ENCODE measurements at regions not wholly inside any gene's neighbourhood (a gene's known extent, or its start where the extent isn't known, plus 50 kb on each side); places are given as distances from the start of the nearest gene placed in this dataset.

DNA sequence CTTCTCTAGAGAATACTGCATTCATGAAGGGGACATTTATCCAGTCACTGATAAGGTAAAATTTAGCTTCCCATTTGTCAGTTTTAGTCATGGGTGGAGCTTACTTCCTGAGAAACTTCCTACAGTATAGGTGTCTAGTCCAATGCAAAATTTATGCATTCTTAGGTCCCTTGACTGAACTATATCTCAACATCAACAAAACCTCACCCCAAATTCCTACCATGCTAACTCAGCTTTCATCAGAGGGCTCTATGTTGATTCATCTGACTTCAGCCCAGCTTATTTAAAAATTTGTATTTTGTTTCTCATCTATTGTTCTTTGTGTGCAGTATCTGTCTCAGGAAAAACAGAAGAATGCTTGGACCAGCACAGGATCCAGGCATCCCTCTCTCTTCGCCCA, 296.4 kb upstream of the ACVR2A start:
- DNase-seq, result no peak

DNA sequence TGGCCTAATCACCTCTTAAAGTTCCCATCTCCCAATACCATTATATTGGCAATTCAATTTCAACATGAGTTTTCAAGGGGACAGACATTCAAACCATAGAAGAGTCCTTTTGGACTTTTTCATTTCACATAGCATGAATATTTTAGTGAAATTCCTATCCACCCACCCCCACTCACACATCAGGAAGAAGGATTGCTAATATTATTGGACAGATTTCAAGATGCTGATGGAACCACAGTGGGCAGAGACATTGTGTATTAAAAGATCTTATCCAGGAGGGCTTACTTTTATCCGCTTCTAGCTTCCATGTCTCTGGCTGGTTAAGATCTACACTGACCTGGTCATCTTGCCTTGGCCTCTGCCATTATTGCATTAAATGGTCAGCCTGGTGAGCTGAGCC, 297.4 kb upstream of the ACVR2A start:
- no peak for DNase-seq

DNA sequence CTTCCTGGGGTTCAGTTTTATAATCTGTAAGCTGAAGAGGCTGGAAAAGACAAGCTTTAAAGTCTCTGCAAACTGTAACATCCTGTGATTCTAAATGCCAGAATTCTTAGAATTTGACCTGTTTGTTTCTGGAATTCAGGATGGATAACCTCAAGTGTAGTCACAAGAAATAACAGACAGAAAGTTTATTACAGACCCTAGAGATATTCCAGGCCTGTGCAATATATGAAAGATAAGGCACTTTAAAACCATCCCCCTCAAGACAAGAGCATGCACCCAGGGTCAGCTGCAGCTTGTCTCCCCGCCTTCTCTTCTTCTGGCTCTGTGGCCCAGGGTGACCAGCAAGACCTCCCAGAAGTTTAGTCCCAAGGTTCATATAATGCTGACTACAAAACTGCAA, 298.7 kb upstream of the ACVR2A start:
- DNase-seq, result no peak

DNA sequence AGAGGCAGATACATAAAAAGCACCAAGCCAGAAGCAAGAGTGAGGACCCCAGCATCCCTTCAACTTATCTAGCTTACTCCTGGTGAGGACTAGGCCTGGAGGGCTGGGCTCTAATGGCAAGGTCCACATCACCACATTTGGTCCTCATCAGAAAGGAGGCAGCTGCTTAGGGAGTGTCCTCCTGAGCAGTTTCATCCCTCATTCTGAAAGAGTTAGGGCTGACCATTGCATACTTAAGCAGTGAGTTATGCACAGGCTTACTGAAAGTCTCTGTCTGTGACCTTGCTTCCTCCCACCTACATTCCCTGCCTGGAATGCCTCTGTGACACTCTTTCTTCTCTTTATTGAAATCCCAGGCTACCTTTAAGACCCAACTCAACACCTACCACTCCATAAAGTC, 301.8 kb upstream of the ACVR2A start:
- DNase-seq, result no peak

DNA sequence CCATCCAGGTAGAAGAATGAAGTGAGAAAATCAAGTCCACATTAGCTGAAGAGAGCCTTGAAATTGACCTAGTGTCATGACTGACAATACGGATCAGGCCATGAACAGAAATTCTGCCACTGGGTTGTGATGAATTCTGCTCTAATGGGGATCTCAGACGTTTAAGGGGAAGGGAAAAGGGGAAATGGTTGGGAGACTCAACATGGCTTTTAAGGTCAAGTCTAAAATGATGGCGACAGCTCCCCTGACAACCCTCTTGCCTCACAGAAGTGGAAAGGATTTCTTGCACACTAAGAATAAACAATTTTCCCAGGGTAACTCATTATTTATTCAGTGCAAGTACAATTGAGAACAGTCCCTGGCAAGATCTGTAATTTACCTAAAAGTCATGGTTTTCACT, 302.5 kb upstream of the ACVR2A start:
- no peak for DNase-seq

DNA sequence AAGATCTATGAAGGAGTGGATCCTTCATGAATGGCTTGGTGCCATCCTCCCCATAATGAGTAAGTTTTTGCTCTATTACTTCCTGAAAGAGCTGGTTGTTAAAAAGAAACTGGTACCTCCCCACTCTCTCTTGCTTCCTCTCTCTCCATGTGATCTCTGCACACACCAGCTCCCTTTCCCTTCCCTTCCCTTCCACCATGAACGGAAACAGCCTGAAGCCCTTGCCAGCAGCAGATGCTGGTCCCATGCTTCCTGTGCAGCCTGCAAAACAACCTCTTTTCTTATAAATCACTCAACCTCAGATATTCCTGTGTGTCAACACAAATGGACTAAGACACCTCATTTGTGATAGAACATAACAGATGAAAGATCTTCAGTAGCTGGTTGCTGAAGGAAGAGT, 303.5 kb upstream of the ACVR2A start:
- no peak for DNase-seq

DNA sequence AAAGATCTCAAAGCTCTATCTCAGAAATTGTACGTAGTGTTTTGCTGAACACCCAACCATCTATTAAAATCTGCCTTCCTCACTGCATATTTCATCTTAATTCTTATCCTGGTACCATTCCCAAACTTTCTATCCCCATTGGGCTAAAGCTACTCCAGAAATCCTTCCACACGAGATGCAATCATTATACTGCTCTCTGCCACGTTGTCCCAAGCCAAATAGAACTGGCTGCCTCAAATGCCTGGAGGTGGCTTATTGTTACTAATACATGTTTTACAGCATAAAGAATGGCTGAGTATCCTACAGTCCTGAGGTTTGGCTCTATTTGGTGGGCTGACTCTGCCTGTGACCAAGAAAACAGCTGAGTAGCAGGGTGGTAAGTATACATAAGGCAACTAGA, 306.0 kb upstream of the ACVR2A start:
- DNase-seq, result no peak

DNA sequence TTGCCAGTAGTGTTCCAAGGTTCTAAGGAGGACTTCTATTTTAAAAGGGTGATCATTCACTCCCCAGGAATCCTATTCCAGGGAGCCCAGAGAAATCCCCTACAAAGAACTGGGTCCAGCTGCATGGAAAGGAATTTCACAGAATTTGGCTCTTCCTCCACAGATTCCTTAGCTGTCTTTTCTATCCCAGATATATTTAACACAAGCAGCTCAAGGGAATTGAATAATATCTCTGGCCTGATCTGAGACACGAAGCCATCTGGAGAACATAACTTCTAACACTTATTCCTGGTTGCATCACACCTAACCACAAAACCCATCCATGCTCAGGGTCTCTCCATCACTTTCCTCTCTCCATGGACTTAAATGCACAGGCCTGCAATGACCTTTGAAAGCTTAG, 306.7 kb upstream of the ACVR2A start:
- no peak for DNase-seq

DNA sequence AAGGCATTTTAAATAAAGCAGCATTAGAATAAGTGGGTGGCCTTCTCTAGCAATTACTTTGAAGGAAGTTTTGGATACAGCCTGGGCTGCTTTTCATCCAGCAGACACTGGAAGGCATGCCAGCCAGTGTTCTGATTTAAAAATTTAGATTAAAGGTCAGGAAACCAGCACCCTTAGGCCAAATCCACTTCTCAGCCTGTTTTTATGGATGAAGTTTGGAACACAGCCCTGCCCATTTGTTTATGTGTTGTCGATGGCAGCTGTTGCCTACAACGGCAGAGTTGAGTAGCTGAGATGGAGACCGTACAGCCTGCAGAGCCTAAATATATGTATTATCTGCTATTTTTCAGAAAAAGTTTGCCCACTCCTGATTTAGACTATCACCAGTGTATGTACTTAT, 313.6 kb upstream of the ACVR2A start:
- no peak for DNase-seq

DNA sequence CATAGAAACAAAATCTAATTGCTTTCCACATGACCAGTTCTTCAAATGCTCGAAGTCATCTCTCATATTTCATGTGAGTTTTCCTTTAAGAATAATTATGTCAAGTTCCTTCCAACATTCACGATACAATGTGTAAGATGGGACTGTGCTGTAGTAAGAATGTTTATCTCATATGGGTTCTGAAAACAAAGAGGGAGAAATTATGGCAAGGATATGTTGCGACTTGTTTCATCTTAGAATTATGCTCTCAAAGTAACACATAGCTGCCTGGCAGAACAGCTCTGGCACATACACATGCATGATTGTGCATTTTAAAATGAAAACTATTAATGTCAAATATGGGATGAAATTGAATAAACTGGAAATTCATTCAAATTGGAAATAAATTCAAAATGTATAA, 314.8 kb upstream of the ACVR2A start:
- DNase-seq, result no peak

DNA sequence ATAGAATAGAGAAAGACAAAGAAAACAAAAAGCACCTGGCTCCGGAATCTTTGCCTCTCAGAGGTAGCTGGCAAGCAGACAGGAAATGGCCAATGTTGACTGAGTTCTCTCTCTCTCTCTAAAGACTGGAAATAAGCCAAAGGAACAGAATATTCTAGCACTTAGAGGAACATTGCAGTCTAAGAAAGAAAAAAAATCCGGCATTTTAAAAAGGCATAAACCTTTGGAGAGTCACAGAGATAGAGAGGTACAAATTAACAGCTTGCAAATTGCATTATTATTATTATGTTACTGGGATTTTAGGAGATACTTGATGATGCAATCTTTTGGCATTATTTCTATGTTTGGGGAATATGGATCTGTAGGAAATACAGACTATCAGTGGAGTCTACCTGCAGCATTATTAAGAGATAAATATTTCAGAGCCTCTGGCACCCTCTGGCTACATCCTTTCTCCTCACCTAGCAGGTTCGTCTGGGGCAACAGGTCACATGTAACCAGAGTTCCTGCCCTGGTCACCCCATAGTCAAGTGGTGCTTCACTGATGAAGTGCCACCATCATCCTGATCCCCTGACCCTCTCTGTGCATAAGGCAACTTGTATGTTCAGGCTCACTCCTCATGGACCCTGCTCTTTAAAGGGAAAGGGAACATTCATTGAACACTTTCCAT, 318.9 kb upstream of the ACVR2A start:
- DNase-seq, result no peak

DNA sequence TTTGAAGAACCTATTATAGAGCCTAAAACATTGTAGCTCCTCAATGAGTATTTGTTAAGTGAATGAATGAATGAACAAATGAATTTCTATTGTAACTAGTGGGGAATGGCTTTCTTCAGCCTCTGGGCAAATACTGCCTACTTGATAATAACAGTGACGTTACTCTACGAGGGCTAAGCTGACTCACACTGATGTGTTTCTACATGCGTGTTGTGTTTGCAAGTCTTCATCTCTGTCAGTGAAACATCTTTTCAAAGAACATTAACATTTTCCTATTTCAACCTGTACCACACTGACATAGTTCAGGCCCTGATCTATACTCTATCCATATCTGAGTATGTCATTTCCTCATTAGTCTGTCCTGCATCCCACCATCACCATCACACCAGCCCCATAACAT, 319.9 kb upstream of the ACVR2A start:
- no peak for DNase-seq

DNA sequence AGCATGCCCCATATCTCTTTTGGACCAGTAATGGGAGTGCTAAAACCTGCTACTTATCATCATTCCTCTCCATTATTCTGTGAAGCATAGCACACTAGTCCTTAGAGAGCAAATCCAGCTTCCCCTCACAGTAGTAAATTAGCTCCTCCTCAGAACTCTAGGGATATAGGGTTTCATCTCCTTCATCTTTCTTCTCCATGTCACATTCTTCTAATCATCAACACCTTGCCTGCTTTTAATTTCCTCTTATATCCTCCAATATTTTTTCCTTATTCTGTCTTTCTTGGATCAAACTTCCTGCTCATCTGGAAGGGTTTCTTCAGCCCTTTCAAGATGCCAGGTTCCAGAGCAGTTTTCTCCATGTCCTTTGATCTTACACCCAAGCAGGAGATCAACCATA, 321.4 kb upstream of the ACVR2A start:
- no peak for DNase-seq

DNA sequence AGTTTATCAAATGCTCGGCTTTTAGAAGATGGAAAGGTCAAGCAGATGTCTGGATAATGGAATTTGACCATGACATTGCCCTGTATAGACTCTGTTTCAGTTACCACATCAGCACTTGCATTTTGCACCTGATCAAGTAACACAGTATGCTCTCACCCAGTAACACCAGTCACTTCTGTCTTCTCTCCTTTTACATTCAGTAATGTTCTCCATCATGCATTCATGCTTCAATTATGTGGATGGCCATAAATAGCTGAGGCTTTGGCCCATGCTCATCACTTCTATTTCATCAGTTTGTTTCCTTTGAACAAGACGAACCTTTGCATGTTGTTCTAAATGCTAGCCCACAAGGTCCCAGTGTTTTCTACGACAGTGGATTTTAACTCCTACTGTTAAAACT, 322.9 kb upstream of the ACVR2A start:
- DNase-seq, result no peak

DNA sequence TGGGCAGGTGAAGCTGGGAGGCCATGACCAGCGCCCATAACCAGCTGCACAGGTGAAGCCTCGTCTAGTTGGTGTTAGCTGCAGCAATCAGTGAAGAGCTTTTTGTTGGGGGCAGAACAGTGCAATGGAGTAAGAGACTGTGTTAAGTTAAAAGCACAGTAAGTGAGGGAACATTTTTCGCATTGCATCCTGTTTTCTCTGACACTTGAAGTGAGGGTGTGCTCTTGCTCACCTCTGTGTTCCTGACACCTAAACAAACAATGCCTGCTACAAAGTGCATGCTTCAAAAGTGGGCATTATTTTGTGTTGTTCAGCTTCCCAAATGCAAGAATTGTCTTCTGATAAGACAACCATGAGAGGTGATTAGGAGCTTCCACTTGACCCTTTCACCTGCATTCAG, 324.0 kb upstream of the ACVR2A start:
- no peak for DNase-seq

DNA sequence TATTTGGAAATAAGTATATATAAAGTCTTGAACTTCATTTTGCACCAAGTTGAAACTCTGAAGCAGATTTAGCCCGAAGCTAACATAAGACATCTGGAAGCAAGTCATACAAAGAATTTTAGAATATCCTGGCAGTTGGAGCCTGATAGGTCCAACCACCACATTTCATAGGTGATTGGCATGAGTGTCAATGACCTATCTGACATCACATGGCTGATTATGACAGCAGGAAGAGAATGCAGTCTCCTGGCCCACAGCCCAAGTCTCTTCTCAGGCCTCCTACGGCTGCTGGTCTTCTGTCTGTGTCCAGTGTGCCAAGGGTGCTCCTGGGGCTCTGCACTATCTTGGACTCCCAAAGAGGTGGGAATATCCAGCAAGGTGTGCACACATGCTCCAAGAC, 325.7 kb upstream of the ACVR2A start:
- no peak for DNase-seq

DNA sequence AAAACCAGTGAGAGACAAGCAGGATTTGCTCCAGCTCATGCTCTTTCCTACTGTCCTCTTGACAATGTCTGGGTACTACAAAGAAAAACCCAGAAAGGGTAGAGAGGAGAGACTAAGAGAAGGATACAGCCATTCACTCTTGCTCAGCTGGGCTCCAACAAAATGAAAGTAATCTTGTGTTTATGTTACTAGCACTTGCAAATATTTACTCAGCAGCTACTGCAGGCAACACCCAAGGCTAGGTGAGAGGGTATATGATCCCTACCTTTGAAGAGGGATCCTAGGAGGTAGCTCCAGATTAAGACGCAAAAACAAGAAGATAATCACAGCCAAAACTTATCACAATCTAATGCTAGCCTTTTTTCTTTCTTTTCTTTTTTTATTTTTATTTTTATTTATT, 329.6 kb upstream of the ACVR2A start:
- DNase-seq, result no peak

DNA sequence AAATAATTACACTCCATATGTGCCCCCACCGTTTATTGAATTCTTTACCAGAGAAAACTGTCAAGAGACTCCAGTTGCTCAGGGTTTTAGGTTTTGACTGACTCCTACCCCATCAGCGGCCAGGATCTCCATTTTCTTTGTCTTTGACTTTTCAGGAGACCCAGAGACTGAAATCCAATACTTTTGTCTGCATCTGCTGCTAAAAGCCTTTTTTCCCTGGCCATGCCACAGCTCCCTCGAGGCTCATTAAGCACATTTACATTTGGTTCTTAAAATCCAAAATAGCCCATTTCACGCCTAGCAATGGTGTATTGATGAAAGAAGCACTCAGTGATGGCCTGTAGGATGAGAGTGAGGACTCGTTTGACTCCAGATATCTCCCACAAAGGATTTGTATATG, 332.6 kb upstream of the ACVR2A start:
- DNase-seq, result no peak

DNA sequence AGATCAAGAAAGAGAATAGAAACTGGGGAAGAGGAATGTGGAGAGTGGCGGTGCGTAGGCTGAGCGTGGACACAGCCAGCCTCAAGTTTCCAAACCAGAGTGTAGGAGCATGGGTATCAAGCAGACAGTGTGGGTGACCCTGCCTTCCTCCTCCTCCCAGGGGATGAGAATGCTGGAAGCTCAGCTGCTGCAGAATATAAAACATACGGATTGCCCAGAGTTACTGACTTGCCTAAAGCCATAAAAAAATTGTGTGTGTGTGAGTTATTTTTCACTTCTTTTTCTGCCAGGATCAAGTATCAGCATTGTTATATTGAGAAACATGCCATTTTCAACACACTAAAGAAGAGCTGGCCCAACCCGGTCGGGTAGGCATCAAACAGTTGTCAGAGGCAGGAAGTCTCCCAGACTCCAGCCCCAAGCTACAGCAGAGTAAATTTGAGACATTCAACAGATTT, 333.3 kb upstream of the ACVR2A start:
- DNase-seq, result no peak

DNA sequence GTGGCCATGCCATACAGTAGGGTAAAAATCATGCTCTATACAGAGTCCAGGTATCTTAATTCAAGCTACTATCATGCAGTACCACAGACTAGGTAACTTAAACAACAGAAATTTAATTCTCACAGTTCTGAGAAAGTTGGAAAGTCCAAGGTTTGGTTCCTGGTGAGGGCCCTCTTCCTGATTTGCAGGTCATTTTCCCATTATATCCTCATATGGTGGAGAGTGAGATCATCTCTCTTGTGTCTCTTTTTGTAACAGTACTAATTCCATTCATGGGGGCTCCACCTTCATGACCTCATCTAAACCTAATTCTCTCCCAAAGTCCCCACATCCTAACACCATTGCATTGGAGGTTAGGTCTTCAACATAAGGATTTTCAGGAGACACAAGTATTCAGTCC, 335.0 kb upstream of the ACVR2A start:
- DNase-seq, result no peak

DNA sequence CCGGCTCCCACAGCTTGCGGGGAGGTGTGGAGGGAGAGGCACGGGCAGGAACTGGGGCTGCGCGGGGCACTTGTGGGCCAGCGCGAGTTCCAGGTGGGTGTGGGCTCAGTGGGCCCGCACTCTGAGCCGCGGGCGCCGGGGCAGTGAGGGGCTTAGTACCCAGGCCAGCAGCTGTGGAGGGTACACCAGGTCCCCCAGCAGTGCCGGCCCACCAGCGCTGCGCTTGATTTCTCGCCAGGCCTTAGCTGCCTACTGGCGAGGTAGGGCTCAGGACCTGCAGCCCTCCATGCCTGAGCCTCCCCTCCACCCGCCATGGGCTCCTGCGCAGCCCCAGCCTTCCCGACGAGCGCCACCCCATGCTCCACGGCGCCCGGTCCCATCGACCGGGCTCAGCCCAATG, 337.9 kb upstream of the ACVR2A start:
- DNase-seq, result no peak

DNA sequence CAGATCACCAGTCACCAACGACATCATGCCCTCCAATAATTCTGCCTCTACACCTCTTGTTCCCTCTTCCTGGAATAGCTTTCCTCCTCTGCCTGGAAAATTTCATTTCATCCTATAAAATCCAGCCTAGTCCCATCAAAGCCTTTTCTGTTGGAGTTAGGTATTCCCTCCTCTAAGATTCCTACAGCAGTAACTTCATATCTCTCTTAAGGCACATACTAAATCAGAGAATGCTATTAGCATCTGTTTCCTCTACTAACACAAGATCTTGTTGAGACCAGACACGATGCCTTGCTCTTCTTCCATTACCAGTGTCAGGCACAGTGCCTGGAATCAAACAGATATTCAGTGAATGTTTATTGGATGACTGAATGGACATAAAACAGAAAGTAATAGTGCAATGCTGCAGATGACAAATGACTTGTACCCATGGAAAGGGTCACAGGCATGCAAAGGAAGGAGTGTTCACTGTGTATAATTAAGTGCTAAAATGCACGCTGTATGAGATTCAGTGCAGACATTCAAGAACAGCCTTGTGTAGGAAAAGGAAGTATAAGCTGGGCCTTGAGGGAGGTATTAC, 342.0 kb upstream of the ACVR2A start:
- DNase-seq, result no peak

DNA sequence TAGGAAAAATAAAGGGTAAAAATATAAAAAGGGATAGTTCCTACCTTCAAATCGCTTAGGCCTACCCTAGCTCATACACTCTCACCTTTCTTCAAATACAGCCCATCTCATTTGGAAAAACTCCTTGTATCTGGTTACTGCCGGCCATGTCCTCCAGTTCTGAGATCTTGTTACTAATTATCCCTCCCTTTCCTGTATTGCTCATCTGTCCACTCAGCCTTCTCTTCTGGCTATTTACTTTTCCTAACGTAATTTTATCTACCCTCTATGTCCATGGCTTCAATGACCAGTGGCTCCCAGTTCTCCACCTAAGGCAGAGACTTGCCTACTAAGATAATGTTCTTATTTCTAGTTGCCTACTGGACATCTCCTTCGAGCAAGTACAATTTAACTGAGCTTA, 342.9 kb upstream of the ACVR2A start:
- DNase-seq, result no peak

DNA sequence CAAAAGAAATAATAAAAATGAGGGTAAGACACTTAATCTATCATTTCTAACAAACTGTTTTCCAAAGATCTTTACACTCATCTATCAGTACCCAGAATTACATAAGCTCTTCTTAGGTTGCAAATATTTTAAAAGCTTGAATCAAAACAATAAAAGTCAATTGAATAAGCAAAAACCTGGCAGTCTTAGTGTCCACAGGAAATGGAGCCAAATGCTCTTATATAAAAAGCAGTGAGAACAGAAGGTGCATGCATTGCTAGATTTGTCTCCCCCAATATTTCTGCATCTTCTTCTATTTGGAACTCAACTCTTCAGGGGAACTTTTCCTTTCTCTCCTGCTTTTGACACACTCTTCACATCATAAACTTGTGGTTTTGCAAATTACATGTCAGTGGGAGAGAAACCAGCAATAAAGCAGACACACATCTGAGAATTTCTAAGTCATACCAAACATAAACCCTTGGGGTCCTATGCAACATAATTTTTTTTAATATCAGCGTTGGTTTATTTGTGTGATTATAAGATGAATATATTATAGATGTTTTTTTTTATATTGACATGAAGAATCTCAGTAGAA, 343.9 kb upstream of the ACVR2A start:
- no peak for DNase-seq

DNA sequence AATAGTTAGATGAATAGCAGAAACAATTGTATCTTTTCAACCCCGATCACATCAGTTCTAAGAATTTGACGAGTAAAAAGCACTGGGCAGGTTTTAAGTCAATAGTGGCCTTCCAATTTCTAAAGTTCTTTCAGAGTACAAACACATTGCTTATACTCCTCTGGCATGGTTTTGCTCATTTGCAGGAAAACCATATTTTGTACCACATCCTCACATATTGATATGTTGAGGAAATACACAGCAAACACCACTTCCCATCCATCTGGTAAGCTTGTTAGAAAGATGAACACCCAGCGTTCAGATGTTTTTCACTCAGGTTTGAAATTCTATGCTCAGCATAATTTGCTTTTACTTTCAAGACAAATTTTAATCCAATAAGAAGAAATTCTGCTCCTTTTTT, 344.6 kb upstream of the ACVR2A start:
- no peak for DNase-seq

Measured in activated gamma-delta T cell treated with Interleukin-2 at 50 U/mL for 16 hours (primary cell).